Tibial artery (tissue), 4 donors: ENCODE measurements at regions not wholly inside any gene's neighbourhood (a gene's known extent, or its start where the extent isn't known, plus 50 kb on each side); places are given as distances from the start of the nearest gene placed in this dataset.

ENCODE experiments used
- DNase-seq, 2 donors: peaks; one replicate each; pipeline ENCODE4 v3.0.0-alpha.2; 2019
- H3K27ac ChIP-seq, 2 donors: fragments of 200-600 bp; sonication (generic) in 1 of 2; 1 replicate in 1 of 2; 2 replicates in 1 of 2; pipeline ENCODE4 v1.5.1; 2018 to 2019; ENCODE audit warnings: mild to moderate bottlenecking in 1 of 2
- H3K27me3 ChIP-seq, 2 donors: fragments of 200-600 bp; sonication (generic) in 1 of 2; one replicate each; pipeline versions ENCODE4 v1.5.1 to v1.6.0; 2016 to 2019
- H3K36me3 ChIP-seq, 3 donors: fragments of 200-600 bp; sonication (generic) in 2 of 3; one replicate each; pipeline ENCODE4 v1.5.1; 2016 to 2019; ENCODE audit warnings: mild to moderate bottlenecking in 2 of 3
- H3K4me1 ChIP-seq, 4 donors: fragments of 200-600 bp; sonication (generic) in 2 of 4; 1 replicate in 3 of 4; 2 replicates in 1 of 4; pipeline ENCODE4 v1.5.1; 2016 to 2019
- H3K4me3 ChIP-seq, 2 donors: fragments of 200-600 bp; sonication (generic) in 1 of 2; 1 replicate in 1 of 2; 2 replicates in 1 of 2; pipeline ENCODE4 v1.5.1; 2018 to 2019; ENCODE audit warnings: mild to moderate bottlenecking in 2 of 2
- H3K9me3 ChIP-seq, 3 donors: fragments of 200-600 bp; sonication (generic) in 1 of 3; one replicate each; pipeline ENCODE4 v1.5.1; 2016 to 2019
- intact Hi-C: fragments of 100-400 bp; cut with DNase I; formaldehyde crosslinking; loops from one replicate; pipeline ENCODE4 v1.15.0; 2023; ENCODE audit warnings: low total_unique reads
- TF ChIP-seq, protein P1 (sequence below), 2 experiments: fragments of 200-600 bp in 1 of 2; fragments of 450-650 bp in 1 of 2; IDR thresholded peaks; one replicate each; pipeline ENCODE4 v1.5.1; 2017 to 2019; ENCODE audit warnings: antibody characterized with exemption in 2 of 2, mild to moderate bottlenecking in 1 of 2, moderate library complexity in 1 of 2

DNA sequence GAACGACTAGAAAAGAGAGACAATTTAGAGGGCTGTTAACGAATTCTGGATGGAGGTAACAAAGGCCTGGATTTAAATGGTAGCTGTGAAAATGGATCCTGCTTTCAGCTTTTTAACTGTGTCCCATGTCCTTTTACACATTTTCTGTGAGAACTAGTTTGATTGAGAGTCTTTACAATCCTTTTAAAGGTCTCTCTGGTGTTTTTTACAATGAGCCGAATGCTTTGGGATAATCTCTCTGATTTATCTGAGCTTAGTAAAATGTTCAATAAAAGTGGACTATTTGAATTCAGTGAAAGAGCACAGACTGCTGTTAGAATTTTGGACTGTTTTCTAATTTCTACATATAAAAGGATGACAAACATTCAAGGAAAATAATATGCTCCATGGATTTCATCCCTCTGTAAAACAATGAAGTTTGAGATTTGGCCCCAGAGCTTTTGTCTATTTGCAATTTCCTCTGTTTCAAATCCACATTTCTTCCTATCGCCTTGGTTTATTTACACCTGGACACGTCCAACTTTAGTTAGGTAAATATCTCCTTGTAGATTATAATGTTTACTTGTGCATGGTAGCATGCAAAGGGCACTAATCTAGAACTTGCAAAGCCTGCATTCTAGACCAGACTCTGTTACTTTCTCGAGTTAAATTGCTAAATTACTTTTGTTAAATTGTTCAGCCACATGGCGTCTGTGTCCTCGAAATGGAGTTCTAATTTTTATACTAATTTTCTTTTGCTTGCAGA, 871.0 kb upstream of the CITED2 start:
- Histone ChIP-seq H3K9me3 (no peaks in the 10 kb centered on the region), H3K27ac (no peak overlapping the region), H3K4me3 (no peak overlapping the region), H3K27me3 (no peaks in the 10 kb centered on the region), H3K4me1 (no peaks in the 10 kb centered on the region), H3K36me3 (no peaks in the 10 kb centered on the region)
- DNase-seq, result no peak
- intact Hi-C loops, result no loop called here
- TF ChIP-seq, protein P1, sequence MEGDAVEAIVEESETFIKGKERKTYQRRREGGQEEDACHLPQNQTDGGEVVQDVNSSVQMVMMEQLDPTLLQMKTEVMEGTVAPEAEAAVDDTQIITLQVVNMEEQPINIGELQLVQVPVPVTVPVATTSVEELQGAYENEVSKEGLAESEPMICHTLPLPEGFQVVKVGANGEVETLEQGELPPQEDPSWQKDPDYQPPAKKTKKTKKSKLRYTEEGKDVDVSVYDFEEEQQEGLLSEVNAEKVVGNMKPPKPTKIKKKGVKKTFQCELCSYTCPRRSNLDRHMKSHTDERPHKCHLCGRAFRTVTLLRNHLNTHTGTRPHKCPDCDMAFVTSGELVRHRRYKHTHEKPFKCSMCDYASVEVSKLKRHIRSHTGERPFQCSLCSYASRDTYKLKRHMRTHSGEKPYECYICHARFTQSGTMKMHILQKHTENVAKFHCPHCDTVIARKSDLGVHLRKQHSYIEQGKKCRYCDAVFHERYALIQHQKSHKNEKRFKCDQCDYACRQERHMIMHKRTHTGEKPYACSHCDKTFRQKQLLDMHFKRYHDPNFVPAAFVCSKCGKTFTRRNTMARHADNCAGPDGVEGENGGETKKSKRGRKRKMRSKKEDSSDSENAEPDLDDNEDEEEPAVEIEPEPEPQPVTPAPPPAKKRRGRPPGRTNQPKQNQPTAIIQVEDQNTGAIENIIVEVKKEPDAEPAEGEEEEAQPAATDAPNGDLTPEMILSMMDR (IDR thresholded peaks at IDR 0.05), result no peak

DNA sequence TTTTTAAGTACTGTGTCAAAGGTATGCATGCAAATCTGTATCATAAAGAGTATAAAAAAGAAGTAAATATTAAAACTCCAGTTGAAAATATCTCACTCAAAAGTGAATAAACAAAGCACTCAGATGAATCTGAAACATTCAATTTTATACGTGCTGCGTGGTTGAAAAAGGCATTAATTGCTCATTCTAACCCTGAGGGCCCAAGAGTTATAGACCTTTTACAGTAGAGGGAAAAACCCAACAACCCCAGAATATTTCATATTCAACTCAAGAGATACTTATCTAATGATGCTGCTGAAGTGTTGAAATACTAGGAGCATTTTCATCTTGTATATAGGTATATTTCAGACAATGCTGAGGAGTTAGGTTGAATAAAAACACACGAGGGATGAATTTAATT, 862.8 kb upstream of the CITED2 start:
- TF ChIP-seq, protein P1 (IDR thresholded peaks at IDR 0.05), result no peak
- no peak overlapping the region for H3K27ac ChIP-seq
- peaks cover 0 to 5% (median 0%) of the 10 kb centered on the region in 3 donors for H3K9me3 ChIP-seq
- intact Hi-C loops, result no loop called here
- no peaks in the 10 kb centered on the region for H3K36me3 ChIP-seq
- no peak for DNase-seq
- no peak overlapping the region for H3K4me3 ChIP-seq
- H3K4me1 ChIP-seq, result no peaks in the 10 kb centered on the region
- no peaks in the 10 kb centered on the region for H3K27me3 ChIP-seq

DNA sequence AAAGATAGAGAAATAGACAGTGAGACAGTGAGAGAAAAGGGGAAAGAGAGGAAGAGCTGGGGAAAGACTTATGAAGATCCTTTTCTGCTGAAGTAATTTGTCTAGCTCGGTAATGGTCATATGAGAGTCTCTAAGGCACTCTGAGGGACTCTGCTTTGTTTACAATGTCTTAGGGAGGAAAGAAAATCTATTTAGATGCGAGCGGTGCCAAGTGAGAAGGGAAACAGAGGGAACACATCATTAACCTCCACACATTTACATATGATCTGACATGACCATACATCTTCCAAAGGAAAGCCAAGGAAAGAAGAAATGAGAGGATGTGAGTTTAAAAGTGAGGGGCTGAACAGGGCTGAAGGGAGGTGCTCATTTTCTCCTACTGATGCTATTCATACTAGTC, 862.3 kb upstream of the CITED2 start:
- Histone ChIP-seq H3K27ac (no peak overlapping the region), H3K36me3 (no peaks in the 10 kb centered on the region), H3K4me3 (no peak overlapping the region), H3K27me3 (no peaks in the 10 kb centered on the region), H3K9me3 (peaks cover 0 to 5% (median 0%) of the 10 kb centered on the region in 3 donors), H3K4me1 (no peaks in the 10 kb centered on the region)
- DNase-seq, result no peak
- intact Hi-C loops, result no loop called here
- TF ChIP-seq, protein P1 (IDR thresholded peaks at IDR 0.05), result no peak

DNA sequence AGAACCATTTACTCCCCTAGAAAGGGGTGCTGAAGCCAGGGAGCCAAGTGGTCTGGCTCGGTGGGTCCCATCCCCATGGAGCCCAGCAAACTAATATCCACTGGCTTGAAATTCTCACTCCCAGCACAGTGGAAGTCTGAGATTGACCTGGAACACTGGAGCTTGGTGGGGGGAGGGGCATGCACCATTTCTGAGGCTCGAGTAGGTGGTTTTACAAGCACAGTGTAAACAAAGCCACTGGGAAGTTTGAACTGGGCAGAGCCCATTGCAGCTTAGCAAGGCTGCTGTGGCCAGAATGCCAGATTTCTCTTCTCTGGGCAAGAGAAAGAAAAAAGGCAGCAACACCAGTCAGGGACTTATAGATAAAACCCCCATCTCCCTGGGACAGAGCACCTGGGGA, 855.8 kb upstream of the CITED2 start:
- intact Hi-C loops, result no loop called here
- DNase-seq, result no peak
- Histone ChIP-seq H3K9me3 (peaks cover 0 to 5% (median 0%) of the 10 kb centered on the region in 3 donors), H3K4me1 (no peaks in the 10 kb centered on the region), H3K27ac (no peak overlapping the region), H3K36me3 (no peaks in the 10 kb centered on the region), H3K27me3 (no peaks in the 10 kb centered on the region), H3K4me3 (no peak overlapping the region)
- TF ChIP-seq, protein P1 (IDR thresholded peaks at IDR 0.05), result no peak

DNA sequence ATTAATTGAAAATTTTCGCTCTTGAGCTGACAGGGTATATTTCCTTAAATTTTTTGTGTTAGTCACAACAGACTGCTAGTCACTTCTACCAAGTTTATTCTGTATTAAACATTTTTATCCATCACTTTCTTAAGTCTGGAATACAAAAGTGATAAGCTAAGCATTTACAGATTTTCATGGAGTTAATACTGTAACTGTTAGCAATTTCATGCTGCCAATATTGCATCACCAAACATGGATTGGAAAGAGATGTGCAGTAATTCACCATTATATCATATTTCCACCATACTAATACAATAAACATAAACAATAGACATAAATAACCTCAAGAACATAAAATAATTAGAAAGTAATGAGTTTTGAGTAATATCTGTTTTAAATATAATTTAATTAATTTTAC, 854.0 kb upstream of the CITED2 start:
- no peaks in the 10 kb centered on the region for H3K36me3 ChIP-seq
- H3K4me3 ChIP-seq, result no peak overlapping the region
- H3K27me3 ChIP-seq, result no peaks in the 10 kb centered on the region
- no peaks in the 10 kb centered on the region for H3K4me1 ChIP-seq
- TF ChIP-seq, protein P1 (IDR thresholded peaks at IDR 0.05), result no peak
- H3K9me3 ChIP-seq, result no peaks in the 10 kb centered on the region
- DNase-seq, result no peak
- no peak overlapping the region for H3K27ac ChIP-seq
- intact Hi-C loops, result no loop called here
